GM21717 (cell line): ENCODE measurements at regions not wholly inside any gene's neighbourhood (a gene's known extent, or its start where the extent isn't known, plus 50 kb on each side); places are given as distances from the start of the nearest gene placed in this dataset.
"Not testable (repeated sequence)": the region's sequence is repeated elsewhere in the genome, so short reads cannot be mapped to it uniquely, and the experiment has no call there.

Experiments
- ATAC-seq: cut with Tn5 transposase; IDR thresholded peaks from one replicate; pipeline ENCODE4 v1.9.1; 2021; ENCODE audit warnings: mild to moderate bottlenecking, moderate library complexity; ENCODE audit not compliant: unreplicated experiment

DNA sequence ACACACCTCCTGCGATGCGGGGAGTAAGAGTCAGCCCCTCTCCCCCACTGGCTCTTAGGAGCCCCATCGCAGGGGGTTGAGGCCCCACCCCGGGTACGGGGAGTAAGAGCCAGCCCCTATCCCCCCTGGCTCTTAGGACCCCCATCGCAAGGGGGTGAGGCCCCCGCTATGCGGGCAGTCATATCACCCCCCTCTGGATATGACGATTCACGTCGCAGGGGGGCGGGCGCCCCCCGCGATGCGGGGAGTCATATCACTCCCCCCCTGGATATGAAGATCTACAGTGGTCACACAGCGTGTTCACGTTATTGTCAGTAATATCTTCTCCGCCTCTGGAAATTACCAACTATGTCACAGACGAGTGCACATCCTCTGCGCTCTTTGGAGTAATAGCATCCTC, 61.1 kb downstream of the DEFB131A start:
- not testable (repeated sequence) for ATAC-seq

DNA sequence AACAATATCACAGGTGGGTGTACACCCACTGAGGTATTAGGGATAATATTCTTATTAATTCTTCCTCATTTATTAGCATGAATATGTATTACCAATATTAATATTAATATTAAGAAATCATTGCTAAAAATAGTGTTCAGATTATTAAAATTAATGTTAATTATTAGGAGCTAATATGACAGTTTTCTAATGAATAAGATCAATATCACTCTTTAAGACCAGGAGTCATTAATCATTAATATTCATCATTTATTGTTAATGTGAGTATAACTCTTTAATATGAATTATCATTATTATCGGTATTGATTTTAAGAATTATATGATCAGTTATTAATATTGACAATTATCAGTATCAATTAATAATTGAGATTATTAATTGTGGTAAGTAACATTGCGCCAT, 62.5 kb downstream of the DEFB131A start:
- not testable (repeated sequence) for ATAC-seq

DNA sequence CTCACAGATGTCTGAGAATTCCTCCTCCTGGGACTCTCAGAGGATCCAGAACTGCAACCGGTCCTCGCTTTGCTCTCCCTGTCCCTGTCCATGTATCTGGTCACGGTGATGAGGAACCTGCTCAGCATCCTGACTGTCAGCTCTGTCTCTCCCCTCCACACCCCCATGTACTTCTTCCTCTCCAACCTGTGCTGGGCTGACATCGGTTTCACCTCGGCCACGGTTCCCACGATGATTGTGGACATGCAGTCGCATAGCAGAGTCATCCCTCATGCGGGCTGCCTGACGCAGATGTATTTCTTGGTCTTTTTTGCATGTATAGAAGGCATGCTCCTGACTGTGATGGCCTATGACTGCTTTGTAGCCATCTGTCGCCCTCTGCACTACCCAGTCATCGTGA, 68.7 kb downstream of the DEFB131A start:
- ATAC-seq: not testable (repeated sequence)

DNA sequence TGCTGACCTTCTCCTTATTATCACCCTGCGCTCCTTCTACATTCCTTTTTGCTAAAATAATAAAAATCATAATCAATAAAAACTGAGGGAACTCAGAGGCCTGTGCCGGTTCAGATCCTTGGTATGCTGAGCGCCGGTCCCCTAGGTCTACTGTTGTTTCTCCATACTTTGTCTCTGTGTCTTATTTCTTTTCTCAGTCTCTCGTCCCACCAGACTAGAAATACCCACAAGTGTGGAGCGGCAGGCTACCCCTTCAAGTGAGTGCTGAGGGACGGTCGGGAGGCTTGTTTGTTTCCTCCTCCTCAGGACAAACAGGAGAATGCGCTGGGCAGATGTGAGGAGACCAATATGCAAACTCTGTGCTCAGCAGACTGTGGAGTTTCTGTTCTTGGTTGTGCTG, 75.4 kb downstream of the DEFB131A start:
- ATAC-seq: not testable (repeated sequence)

DNA sequence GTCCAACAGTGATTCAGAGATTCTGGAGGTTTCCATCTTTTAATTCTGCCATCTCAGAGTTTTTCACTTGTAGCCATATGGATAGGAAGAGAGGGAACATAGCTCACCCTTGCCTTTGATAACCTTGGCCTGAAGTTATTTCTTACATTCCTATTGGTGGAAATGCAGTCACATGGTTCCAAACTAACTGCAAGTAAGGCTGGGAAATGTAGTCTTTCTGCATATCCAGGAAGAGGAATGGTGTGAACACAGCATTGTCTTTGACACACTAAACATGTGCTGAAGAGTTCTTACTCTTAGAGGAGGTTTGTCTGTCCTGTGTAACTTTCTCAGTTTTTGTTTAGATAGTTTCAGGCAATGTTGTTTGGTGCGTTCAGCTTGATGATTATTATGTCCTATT, 78.7 kb downstream of the DEFB131A start:
- ATAC-seq: not testable (repeated sequence)

DNA sequence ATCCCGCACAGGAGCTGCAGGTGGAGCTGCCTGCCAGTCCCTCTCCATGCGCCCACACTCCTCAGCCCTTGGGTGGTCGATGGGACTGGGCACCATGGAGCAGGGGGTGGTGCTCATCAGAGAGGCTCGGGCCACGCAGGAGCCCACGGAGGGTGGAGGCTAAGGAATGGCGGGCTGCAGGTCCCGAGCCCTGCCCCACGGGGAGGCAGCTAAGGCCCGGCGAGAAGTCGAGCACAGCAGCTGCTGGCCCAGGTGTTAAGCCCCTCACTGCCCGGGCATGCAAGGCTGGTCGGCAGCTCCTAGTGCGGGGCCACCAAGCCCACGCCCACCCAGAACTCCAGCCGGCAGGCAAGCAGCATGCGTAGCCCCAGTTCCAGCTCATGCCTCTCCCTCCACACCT, 80.2 kb downstream of the DEFB131A start:
- ATAC-seq: not testable (repeated sequence)

DNA sequence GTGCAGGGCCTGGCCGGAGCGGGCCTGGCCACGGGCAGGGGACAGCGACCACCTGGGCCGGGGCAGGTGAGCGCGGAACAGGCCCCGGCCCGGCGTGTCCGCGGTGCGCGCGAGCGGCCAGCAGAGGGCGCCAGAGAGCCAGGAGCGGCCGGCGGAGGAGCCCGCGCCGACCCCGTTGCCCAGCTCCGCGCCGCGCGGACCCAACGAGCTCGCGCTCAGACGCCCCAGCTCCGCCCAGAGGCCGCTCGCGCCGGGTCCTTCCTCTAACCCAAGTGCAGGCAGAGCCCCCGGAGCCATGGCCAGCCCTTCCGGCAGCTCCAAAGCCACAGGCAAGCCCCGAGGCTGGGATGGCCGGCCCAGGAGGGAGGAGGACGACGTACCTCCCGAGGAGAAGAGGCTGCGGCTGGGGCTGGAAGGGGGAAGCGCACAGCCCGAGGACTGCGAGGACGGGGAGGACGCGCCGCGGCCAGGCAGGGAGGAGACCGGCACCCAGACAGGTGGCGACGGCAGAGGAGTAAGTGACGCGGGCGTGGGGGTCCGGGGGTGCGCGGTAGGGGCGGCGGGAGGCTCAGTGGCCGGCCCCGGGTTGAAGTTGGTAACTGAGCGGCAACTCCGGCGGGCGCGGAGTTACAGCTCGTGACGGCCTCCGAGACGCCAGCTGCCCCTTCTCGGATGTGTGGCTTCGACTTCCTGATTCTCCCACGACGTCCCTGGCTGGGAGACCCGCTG, 88.1 kb downstream of the DEFB131A start:
- ATAC-seq: not testable (repeated sequence)

DNA sequence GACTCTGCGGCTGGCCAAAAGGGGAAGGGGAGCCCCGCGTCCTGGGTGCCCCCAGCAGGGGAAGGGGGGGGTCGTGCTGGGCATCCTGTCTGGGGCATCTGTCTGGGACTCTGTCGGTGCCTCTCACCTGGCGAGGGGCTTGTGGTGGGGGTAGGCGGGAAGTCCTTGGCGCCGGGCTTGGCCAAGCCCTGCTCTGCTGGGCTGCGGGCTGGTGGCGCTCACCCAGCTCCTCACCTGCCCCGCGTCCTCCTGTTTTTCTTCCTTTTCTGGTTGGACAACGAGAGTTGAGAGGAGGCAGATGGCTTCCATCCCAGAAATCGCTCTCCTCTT, 88.6 kb downstream of the DEFB131A start:
- not testable (repeated sequence) for ATAC-seq

DNA sequence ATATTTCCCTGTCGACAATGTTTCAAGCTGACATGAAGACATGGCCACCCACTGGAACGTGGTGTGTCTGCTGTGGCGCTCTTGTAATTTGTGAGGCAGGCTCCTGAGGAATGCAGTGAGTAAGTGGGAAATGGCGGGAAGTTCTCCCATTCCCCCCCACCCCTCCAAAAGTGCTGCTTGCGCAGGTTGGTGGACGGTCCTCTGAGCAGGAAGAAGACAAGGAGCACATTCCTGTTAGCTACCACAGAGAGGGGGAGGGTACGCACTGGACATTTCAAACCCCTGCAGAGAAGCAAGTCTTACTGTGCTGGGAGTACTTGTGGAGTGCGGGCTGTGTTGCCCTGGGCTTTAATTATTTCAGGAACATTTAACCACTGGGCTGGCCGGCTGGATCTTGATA, 92.9 kb downstream of the DEFB131A start:
- ATAC-seq: not testable (repeated sequence)

DNA sequence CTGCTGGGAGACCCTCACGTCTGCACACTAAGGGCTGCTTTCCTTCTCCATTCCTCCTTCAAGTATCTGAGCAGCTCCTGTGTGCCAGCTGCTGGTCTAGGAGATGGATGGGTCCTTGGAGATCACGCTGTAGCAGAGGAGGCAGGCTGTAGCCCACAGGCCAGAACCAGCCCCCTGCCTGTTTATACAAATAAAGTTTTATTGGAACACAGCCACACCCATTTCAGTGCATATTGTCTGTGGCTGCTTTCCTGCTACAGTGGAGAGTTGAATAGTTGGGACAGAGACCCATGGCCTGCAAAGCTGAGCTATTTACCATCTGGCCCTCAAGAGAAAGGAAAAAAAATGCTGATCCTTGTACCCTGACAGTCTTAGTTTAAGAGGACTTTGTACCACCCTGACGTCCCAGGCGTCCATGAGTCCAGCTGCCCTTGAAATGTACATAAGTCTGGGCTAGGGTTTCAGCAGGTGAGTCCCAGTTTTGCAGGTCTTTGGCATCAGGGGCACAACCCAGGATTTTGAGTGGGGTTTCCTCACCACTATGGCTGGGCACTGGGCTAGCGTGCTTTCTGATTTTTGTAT, 95.8 kb downstream of the DEFB131A start:
- not testable (repeated sequence) for ATAC-seq

DNA sequence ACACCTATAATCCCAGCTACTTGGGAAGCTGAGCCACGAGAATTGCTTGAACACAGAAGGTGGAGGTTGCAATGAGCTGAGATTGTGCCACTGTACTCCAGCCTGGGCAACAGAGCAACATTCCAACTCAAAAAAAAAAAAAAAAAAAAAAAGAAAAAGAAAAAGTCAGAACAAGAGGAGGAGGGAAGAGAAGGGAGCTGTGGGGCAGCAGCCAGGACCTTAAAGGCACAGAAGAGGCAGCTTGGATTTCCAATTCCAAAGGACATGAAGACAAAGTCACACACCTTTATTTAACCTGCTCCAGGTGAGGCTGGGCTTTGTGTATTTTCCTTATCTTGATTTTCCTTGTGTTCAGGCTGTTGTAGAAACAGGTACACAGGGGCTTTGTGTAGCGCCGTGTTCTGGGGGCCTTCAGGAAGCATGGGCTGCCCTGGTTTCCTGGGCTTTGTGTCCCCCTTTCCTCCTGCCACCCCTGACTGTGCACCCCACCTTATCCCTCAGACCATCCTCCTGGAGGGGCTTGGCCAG, 97.2 kb downstream of the DEFB131A start:
- not testable (repeated sequence) for ATAC-seq

DNA sequence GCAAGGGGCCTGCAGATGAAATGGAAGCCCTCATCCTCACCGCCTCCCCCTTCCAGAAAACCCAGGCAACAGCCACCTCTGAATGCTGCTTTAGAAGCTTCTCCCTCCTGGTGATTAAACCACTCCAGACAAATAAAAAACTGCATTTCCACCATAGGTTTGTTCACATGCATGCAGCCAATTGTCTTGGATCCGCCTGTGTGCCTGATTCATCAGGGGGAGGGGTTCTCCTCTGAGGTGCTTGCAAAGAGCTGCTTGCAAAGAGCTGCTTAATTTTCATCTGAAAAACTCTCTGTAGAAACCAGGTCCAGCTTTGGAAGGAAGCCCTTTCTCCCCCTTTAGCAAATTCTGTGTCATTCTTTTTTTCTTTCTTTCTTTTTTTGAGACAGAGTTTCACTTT, 100.6 kb downstream of the DEFB131A start:
- not testable (repeated sequence) for ATAC-seq

DNA sequence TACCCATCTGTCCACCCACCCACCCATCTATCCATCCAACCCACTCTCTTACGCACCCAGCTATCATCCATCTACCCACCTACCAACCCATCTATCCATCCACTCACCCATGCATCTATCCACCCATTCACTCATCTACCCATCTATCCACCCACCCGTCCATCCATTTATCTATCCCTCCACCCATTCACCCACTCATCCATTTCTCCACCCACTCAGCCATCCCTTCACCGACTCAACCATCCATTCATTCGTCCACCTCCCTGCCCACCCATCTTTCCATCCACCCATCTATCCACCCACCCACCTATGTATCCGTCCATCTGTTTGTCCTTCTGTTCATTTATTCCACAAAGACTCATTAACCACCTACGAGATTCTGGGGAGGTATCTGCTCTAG, 103.3 kb downstream of the DEFB131A start:
- ATAC-seq: not testable (repeated sequence)

DNA sequence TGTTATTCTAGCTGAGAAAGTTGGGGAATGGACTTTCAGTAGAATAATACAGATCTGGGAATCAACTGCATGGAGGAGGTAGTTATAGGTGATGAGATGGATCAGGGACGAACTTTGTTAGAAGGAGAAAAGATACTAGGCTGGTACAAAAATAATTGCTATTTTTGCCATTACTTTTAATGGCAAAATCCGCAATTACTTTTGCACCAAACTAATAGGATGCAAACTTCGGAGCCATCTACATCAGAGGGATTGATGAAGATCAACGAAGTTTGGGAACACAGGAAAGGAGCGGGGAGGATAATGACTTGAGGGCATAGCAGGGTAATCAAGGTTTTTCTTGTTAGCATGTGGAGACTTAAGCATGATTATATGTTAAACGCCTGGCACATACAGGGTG, 111.9 kb downstream of the DEFB131A start:
- ATAC-seq: not testable (repeated sequence)

DNA sequence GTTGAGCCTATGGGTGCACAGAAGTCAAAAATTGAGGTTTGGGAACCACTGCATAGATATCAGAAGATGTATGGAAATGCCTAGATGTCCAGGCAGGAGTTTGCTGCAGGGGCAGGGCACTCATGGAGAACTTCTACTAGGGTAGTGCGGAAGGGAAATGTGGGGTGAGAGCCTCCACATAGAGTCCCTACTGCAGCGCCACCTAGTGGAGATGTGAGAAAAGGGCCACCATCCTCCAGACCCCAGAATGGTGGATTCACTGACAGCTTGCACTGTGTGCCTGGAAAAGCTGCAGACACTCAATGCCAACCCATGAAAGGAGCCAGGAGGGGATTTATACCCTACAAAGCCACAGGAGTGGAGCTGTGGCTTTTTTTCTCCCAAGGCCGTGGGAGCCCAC, 133.7 kb downstream of the DEFB131A start:
- not testable (repeated sequence) for ATAC-seq

DNA sequence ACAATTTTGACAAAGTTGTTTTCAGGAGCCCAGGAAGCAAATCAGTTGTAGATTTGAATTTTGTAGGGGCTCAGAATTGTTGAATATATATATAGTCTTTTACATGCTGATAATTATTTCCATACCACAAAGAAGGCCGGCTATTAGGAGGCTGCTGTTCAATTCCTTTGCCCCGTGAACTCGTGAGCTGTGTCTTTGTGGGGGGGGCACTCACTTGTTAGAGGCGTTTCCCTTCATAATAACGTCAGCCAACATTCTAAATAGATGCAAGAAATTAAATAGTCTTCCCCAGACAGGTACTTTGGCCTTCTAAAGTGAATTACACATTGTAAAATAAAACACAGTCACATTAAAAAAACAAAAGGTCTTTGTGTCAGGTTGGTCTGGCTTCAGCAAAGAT, 138.7 kb downstream of the DEFB131A start:
- not testable (repeated sequence) for ATAC-seq

DNA sequence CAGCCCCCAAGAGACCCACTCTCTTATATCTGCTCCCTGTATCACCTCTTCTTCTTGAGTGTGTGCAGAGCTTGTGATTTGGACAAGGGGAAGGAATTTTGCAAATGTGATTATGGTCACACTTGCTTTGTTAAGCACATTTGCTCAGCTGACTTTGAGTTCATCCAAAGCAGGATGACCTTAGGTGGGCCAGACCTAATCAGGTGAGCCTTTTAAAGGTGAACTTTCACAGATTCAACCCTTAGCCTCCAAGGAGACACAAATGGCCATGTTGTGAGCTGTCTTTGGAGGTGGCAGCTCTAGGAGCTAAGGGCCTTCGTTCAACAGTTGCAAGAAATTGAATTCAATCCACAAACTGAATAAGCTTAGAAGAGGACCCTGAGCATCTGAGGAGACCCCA, 147.8 kb downstream of the DEFB131A start:
- ATAC-seq: no peak

DNA sequence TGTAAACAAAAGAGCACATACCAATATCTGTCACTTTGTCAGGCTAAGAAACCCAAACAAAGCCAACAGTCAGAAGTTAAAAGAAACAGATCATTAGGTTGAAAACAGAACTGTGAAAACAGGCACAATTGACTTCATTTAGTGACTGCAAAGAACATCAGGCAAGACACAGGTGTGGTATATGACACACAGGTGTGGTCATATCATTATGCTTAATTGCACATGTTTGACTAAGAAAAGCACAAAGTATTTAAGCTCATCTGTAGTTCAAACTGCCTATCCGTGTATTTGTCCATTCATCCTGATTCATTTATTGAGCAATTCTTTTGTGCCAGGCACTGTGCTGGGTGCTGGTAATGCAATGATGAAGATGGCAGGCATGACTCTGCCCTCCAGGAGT, 150.7 kb downstream of the DEFB131A start:
- no peak for ATAC-seq

DNA sequence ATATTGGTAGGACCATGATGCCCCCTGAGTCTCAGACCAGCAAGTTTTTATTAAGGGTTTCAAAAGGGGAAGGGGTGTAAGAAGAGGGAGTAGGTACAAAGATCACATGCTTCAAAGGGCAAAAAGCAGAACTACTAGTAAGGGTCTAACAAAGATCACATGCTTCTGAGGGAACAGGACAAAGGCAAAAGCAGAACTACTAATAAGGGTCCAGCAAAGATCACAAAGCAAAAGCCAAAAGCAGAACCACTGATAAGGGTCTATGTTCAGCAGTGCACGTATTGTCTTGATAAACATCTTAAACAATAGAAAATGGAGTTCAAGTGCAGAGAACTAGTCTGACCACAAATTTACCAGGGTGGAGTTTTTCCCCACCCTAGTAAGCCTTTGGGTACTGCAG, 151.3 kb downstream of the DEFB131A start:
- ATAC-seq: not testable (repeated sequence)

DNA sequence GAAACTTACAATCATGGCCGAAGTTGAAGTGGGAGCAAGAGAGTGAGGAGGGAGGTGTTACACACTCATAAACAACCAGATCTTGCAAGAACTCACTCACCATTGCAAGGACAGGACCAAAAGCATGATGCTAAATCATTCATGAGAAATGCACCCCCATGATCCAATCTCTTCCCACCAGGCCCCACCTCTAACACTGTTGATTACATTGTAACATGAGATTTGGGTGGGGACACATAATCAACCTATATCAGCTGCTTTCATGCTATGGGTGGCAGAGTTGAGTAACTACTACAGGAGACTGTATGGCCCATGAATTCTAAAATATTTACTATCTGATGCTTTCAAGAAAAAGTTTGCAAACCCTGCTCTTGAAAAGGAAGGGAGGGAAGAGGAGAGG, 155.1 kb downstream of the DEFB131A start:
- no peak for ATAC-seq

DNA sequence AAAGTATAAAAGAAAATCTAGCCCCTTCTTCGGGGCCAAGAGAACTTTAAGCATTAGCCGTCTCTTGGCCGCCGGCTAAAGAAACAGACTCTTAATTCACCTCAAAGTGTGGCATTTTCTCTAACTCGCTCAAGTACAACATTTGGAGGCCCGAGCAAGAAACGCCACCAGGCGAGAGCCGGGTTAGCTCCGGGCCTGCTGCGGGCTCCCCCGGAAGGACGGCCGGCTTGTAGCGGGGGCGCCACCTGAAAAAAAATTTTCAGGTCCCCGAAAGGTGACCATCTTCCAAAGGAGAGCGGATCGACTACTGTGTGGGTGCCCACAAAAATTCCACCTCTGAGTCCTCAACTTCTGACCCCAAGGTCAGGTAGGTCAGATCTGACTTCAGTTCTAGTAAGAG, 156.0 kb downstream of the DEFB131A start:
- no peak for ATAC-seq

DNA sequence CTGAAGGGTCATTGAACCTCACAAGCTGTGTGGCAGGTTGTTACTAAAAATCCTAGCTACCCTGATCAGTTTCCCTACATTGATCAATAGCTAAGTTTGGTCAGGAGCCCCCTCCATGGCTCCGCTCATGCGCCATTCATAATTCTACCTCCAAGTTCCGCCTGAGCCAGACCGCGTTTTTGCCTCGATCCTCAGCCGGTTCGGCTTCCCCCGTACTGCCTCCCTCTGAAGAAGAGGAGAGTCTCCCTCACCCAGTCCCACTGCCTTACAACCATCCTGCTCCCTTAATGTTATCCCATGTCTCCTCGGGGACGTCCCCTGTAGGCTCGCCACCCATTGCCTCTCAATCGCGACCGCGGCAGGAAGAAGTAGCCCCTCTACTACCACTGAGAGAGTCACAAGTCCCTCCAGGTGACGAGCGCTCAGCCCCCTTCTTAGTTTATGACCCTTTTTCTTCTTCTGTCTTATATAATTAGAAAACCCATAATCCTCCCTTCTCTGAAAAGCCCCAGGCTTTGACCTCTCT, 158.2 kb downstream of the DEFB131A start:
- no peak for ATAC-seq
